GM21529 (cell line): ENCODE measurements at regions not wholly inside any gene's neighbourhood (a gene's known extent, or its start where the extent isn't known, plus 50 kb on each side); places are given as distances from the start of the nearest gene placed in this dataset.
"Not testable (repeated sequence)": the region's sequence is repeated elsewhere in the genome, so short reads cannot be mapped to it uniquely, and the experiment has no call there.

ENCODE experiments used
- ATAC-seq: cut with Tn5 transposase; IDR thresholded peaks from one replicate; pipeline ENCODE4 v1.9.1; 2021; ENCODE audit not compliant: unreplicated experiment

DNA sequence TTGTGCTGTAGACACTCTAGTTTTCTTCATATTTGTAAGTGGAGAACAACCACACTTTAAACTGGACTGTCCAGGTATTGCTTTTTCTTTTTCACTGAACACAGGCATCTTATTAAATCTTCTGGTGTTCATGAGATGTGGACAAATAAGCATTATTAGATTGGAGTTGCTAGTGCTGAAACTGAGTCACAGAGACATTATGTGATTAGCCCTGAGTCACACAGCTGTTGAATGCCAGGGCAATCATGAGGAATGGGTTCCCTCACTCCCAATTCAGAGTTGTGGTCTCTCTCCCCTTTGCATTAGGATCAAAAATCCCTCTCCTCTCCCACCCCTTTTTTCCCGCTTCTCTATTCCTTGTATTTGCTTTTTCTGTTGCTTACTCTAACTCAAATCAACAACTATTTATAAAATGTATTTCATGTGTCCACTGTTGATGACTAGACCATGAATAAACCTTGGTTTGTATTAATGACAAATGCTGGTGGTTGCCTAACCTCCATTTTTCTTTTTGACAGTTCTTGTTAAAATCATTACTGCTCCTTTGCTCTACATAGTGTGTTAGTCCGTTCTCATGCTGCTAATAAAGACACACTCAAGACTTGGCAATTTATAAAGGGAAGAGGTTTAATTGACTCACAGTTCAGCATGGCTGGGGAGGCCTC, 738.2 kb downstream of the BRINP1 start:
- no peak for ATAC-seq

DNA sequence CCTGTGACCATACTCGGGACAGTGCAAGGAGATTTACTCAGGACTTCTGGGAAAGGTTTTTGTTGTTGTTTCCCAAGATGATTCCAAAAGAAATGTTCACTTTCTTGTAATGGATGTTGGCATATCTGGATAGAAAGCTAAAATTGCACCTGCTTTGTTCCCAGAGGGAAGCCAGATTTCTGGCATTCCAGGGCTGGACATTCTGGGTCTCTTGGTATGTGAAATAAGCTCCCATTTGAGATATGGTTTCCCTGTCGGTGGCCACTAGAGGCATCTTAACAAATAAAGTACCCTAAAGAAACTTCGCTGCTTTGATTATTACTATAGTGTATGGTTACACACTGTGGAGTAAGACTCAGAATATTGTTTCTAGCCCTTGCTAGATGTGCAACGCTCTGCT, 737.3 kb downstream of the BRINP1 start:
- ATAC-seq, result no peak

DNA sequence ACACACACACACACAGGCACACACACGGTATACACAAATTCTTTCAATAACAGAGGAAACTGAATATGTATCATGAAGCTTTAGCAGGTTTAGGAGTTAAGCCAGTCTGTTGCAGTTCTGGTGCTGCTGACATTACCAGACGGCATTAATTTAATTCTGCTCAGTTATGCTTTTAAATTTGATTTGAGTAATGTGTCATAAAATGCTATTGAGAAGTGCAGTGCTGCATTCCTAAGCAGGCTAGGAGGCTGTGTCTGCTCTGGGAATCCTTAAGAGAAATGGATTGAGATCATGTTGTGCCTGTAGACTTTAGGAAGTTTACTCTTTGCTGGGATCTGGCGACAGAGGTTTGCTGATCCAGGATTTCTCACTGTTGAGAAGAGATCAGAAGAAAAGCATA, 733.8 kb downstream of the BRINP1 start:
- no peak for ATAC-seq

DNA sequence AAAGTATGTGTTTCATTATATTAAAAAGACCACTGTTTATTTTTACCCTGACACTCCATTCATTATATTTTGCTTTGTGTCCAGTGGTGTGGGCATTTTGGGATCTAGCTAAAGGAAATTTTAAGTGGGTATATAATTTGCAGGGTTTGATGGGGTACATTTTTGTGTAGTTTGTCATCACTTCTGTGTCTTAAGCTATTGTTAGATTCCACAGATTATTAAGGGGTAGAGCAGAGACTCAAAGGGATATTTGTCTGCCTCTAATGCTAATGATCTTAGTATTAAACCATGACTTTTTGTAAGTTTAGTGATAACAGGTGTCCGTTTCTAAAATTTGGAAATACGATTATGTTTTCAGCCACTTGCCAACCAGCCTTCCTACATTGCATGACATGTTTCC, 731.6 kb downstream of the BRINP1 start:
- ATAC-seq, result no peak

DNA sequence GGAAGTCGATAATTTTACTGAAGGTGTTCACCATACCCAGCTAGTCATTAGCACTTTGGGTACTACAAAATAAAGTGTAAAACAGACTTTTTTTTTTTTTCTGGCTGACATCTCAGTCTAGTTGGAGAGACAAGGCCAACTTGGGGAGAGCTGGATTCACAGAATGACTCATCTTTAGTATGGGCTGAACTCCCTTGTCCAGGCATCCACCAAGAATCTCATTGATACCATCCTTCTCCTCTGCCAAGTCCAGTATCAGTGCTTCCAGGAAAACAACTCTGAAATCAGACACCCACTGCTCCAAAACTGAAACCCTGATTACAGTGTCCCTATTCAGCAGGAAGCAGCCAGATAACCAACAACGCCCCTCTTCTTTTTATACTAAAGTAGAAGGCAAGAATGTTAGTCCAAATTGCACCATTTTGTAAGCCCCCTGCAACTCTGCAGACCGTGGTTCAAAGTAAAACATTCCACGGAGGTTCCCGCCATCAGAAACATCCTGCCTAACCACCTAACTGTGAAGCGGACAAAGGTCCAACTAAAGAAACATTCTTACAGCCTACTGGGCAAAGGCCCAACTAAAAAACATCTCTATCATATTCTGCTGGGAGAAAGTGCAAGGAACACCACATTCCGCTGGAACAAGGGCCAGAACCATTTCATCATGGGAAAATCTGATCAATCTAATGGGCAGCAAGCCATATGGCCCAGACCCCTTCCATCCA, 728.2 kb downstream of the BRINP1 start:
- no peak for ATAC-seq

DNA sequence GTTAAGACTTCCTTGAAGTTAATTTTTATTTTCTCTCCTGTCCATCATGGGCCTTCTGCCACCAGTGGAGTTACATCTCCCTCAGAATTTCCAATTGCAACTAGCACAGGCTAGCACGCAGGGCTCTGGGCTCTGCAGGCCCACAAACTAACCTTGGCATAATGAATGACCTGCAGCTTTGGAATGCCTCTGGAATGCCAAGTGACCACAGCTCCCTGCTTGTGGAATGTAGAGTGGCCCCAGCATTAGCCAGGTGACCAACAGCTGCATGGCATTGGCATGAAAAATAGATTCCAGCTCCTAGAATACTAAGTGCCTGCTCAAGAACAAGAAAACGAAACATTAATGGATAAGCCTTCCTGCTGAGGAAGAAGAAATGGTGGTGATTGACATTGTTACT, 726.1 kb downstream of the BRINP1 start:
- ATAC-seq, result no peak

DNA sequence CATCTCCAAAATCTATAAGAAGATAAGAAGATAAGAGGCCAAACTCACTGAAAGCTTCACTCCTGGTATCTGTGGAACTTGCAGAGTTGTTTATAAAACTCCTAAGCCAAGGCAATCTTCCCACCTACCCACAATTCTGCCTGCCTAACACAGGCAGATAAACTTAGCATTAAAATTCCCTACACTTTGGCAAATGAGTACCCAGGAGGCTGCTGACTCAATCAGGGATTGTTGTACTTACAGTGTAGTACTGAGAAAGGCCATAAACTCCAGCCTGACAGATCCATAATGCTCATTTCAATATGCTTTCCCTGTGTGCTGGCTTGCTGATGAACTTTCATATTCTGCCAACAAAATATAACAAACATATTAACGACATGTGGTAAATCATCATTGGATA, 725.2 kb downstream of the BRINP1 start:
- no peak for ATAC-seq

DNA sequence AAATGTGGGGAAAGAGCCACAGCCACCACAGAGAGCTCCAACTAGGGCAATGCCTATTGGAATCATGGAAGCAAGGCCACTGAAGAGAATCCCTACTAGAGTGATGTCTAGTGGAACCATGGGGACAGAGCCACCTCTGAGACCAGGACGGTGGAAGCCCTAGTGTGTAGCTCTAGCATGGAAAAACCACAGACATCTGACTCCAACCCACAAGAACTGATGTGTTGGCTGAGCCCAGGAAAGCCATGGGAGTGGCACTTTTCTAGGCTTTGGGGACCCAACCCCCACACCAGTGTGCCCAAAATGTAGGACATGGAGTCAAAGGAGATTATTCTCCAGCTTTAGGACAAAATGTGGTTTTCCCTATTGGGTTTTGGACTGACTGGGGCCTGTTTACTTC, 721.9 kb downstream of the BRINP1 start:
- no peak for ATAC-seq

DNA sequence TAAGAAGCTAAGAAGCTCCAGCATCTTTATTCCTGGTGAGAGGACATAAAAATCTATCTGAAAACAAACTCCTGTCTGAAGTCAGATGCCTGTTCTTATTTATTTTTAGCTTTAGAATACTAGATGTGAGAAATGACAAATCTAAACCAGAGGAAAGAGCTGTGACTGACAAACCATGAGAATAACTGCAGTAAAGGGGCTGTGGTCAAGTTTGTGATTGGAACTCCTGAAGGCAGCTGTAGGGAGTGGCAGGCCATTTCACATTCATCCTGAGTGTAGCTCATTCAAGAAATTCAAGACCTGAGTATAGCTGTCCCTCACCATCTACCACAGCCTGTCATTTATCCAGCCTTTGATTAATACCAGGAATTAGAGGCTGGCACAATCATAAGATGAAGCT, 718.8 kb downstream of the BRINP1 start:
- no peak for ATAC-seq

DNA sequence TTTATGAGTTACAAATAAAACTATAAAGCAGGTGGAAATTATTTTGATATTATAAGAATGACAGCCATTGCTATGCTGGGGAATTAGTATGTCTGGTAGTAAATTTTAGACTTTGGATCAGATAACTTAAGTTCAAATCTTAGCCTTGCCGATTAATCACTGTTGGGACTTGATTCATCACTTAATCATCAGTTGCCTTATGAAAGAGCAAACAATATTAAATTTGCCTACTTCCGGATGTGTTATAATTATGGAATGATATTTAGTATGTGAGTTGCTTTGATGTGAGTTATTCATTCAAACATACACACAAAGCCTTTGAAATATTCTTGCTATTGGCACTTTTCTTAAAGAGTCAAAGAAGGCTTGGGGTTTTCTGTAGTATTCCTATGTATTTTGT, 717.7 kb downstream of the BRINP1 start:
- no peak for ATAC-seq

DNA sequence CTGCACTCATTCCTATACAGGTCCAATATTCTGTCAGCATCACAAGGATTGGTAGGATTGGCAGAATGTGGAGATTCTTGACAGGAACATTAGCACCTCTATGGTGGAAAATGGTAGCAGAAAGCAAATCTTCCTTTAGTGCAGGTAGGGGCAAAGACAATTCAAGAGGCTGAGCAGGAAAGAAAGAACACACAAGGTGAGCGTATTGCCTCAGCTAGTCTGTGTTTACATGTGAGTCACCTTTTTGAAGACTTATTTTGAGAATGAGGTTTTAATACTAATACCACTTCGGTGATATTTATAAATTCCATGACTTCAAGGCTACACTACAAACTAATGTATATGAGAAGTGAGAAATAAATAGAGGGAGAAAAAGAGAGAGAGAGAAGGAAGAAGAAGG, 717.0 kb downstream of the BRINP1 start:
- no peak for ATAC-seq

DNA sequence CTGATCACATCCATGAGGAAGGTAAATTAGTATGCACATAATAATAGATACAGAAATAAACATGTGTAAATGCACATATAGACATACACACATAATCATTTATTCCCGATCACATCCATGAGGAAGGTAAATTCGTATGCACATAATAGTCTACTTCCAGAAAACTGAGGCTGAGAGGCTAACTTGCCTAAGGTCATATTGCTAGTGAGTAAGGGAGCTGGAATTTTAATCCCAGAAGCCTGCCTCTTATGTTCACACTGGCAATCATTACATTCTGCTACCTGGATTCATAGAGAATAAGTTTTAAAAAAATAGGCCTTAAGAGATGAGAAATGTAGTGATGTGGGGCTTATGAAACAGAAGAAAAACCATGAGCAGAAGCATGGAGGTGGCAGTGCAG, 716.3 kb downstream of the BRINP1 start:
- ATAC-seq, result no peak

DNA sequence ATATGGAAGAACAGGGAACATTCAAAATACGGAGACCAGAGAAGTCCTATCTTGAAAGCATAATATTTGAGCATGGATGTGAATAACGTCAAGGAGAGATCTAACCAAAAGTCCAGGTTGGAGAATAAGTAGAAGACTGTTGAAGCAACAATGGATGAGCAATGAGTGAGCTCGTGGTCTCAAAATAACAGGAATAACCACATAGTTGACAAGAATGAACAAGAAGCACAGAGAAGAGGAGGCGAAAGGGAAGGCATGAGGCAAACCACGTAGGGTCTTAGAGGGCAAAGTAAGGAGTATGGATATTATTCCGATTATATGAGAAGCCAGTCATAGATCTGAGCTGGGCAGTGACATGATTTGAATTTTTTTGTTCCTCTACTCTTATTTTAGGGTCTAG, 710.2 kb downstream of the BRINP1 start:
- ATAC-seq, result no peak

DNA sequence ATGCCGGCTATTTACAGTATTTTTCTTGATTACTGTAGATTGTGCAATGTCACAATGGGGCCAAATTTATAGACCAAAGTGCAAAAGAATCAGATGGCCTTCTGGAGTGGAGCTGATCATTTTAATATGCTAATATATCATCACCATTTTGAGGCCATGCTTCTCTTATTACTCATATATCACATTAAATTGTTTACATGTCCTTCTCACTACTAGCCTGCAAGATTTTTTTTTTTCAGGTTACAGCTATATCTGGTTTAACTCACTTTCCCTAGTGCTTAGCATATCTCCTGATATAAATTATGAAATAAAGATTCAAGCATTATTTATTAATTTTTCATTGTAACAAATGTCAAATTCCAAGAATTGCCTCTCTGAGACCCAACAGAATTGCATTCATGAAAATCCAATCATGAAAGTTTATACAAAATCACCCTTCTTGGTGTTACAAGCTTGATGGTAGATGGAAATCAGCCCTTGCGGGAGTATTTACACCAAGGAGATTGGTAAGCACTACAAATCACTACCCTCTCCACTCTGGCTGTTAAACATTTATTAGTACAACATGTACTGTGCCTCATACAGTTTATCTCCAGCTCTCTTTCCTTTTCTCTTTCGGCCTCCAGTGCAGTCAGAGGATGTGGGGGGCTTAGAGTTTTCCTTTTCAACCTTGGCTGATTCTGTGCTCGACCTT, 703.9 kb downstream of the BRINP1 start:
- ATAC-seq, result no peak

DNA sequence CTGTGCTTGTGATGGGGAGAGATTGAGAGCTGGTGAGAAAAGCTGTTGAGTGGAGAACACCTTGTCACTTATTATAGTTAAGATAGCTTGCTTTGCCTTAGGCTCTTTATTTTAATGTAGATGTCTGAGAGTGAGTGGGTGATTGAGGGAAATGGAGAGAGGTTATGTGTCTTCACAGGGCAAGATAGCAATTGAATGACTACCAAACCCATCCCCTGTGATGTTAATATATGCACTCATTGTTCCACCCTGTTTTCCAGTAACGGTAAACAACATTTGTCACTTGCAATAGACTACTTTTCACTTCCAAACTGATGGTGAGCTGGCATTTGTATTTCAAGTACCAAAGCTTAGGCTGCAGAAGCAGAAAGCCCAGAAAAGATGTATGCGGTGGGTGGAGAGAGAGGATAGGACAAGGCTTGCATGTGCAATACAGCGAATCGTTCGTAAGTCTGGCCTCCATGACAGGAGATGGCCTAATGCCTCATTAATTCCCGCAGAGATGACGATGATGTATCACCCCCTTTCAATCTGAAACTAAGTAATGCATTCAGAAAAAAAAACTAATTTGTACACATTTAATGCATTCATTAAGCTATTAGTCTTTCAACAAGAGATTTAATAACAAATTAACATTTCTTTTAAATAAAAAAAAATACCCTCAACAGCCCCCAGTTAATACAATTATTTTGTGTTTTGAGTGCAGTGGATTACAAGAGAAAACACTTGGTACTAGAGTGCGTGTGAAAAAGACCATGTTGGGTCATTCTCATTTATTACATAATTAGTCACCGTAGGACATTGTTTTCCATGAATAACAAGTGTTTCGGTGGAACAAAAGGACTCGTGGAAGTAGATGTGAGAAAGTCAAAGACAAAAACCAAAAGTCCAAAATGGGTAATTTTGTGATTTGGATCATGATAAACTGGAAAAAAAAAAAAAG, 699.0 kb downstream of the BRINP1 start:
- ATAC-seq, result no peak

DNA sequence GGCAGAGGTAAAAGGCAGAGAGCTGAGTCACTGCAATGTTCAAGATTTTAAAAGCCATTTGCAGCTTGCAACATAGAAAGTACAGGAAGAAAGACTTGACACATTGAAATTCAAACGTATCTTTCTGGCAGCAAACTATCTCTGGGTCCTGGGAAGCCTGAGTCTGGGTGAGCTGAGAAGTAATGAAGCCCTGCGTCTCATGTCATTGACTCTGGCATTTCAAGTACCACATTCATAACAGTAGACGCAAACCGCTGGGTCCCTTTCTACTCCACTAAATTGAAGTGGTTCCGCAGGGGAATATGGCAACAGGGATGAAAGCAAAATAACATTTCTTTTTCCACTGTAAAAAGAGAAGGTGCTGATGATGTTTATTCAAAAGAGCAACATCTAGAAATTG, 694.3 kb downstream of the BRINP1 start:
- ATAC-seq, result no peak

DNA sequence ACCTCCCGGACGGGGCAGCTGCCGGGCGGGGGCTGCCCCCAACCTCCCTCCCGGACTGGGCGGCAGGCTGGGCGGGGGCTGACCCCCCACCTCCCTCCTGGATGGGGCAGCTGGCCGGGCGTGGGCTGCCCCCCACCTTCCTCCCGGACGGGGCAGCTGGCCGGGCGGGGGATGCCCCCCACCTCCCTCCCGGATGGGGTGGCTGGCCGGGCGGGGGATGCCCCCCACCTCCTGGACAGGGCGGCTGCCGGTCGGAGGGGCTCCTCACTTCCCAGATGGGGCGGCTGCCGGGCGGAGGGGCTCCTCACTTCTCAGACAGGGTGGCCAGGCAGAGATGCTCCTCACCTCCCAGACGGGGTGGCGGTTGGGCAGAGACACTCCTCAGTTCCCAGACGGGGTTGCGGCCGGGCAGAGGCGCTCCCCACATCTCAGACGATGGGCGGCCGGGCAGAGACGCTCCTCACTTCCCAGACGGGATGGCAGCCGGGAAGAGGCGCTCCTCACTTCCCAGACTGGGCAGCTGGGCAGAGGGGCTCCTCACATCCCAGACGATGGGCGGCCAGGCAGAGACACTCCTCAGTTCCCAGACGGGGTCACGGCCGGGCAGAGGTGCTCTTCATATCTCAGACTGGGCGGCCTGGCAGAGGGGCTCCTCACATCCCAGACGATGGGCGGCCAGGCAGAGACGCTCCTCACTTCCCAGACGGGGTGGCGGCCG, 691.1 kb downstream of the BRINP1 start:
- ATAC-seq, result not testable (repeated sequence)

DNA sequence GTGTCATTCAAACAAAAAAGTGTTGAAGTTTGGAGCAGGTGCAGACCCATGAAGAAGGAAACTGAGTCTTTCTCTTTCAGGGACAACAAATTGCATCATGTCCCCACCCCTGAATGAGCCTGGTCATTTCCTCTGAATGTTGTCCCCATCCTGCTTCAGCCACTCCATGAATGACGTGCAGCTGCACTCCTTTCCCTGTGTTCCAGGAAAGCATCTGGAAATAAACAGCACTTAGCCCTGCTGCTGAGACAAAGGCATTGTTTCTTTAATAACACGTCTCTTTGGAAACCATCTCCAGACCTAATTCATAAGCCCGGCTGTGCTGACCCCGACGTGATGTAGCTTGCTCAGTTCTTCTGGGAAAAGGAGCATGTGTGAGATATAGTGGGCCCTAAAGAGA, 682.3 kb downstream of the BRINP1 start:
- ATAC-seq, result no peak

DNA sequence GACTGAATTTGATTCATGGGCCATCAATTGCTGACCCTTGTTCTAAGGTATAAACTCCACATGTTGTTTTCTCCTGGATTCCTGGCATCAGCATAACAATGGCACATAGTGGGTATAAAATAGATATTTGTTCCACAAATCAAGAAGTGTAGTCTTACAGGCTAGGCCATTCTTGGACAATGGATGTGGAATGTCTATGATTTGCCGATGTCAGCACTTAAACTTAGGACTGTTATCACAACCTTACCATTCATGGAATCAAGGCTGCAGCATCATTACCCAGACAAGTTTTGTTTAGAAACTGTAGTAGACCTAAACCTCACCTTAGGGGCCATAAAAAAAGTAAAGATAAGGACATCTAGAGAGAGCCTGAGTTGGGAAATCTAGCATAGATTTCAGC, 680.0 kb downstream of the BRINP1 start:
- no peak for ATAC-seq

DNA sequence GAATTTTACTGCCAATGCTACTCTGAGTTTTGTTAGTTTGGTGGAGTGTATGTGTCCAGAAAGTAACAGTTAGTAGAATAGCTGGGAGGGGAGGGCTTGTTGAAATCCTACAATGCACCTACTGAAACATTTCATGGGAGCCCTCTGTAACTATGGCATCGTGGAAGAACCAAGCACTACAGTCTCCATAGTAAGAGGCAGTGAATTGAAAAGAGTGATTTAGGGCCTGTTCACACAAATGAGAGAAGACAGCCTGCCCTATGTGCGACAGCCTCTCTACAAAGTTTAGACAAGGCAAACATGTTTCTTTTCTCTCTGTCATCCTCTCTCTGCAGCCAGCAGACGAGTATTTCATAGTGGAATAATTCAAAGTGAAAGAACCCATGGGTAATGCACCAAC, 676.6 kb downstream of the BRINP1 start:
- ATAC-seq, result no peak

DNA sequence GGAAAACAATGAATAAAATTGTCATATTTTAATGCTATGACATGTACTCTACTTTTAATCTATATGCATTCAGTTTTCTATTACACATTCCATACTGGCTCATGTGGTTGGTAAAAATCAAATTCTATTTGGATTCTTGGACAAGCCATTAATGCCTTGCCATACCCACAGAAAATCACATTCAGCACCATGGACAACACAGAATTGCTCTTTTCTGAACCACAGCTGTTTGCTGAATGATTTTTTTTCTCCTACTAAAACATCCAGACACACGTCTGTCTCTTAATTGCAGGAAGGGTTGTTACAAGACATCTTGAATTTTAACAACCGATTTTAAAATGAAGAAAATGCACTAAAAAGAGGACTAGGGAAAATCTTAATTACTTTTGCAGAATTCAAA, 675.6 kb downstream of the BRINP1 start:
- ATAC-seq, result no peak
